Stomach (tissue), 8 donors: ENCODE measurements at regions not wholly inside any gene's neighbourhood (a gene's known extent, or its start where the extent isn't known, plus 50 kb on each side); places are given as distances from the start of the nearest gene placed in this dataset.

Experiments used
- DNase-seq, 2 donors: peaks; one replicate each; pipeline versions ENCODE4 v3.0.0 to v3.0.0-alpha.2; 2013 to 2019
- H3K27ac ChIP-seq, 5 donors: fragments of 200-600 bp in 4 of 5; sonication (generic) in 4 of 5; one replicate each; pipeline ENCODE4 v1.5.1; 2013 to 2019; ENCODE audit warnings: mild to moderate bottlenecking in 1 of 5, moderate library complexity in 1 of 5
- H3K27me3 ChIP-seq, 3 donors: fragments of 200-600 bp; sonication (generic); one replicate each; pipeline ENCODE4 v1.5.1; 2017 to 2019; ENCODE audit warnings: mixed run types in 1 of 3
- H3K36me3 ChIP-seq, 4 donors: fragments of 200-600 bp; sonication (generic); 1 replicate in 3 of 4; 2 replicates in 1 of 4; pipeline ENCODE4 v1.5.1; 2016 to 2019
- H3K4me1 ChIP-seq, 4 donors: fragments of 200-600 bp; sonication (generic); one replicate each; pipeline ENCODE4 v1.5.1; 2016 to 2019
- H3K4me3 ChIP-seq, 4 donors: fragments of 200-600 bp; sonication (generic) in 3 of 4; one replicate each; pipeline ENCODE4 v1.5.1; 2016 to 2019; ENCODE audit warnings: mild to moderate bottlenecking in 1 of 4
- H3K9me3 ChIP-seq, 4 donors: fragments of 200-600 bp; sonication (generic); one replicate each; pipeline ENCODE4 v1.5.1; 2016 to 2019
- EP300 ChIP-seq: sonication (generic); formaldehyde crosslinking; IDR thresholded peaks from one replicate; pipeline ENCODE4 v1.6.1; 2017; ENCODE audit warnings: antibody characterized with exemption
- POLR2A ChIP-seq, 4 donors: fragments of 450-650 bp; IDR thresholded peaks; one replicate each; pipeline ENCODE4 v1.6.1; 2016; ENCODE audit warnings: antibody characterized with exemption in 4 of 4, control low read depth in 2 of 4, mild to moderate bottlenecking in 1 of 4, moderate library complexity in 1 of 4
- POLR2AphosphoS5 ChIP-seq, 3 donors: sonication (generic); formaldehyde crosslinking; IDR thresholded peaks; one replicate each; pipeline ENCODE4 v1.6.1; 2016; ENCODE audit warnings: antibody characterized with exemption in 3 of 3
- WGBS, 5 donors: extraction: QIAGEN DNeasy Blood & Tissue Kit in 3 of 5; methylation state at CpG; one replicate each; pipeline versions ENCODE4 v1.1.5 to v1.1.7; 2013 to 2018; 5-methylcytosine and 5-hydroxymethylcytosine counted together
- intact Hi-C: fragments of 100-400 bp; cut with DNase I; formaldehyde crosslinking; loops from one replicate; pipeline ENCODE4 v1.15.1; 2023; ENCODE audit warnings: low total_unique reads
- TF ChIP-seq, protein P1 (sequence below), 7 experiments: fragments of 450-650 bp in 4 of 7; fragments of 200-600 bp in 3 of 7; sonication (generic) in 3 of 7; IDR thresholded peaks; one replicate each; pipeline ENCODE4 v1.5.1; 2016 to 2019; ENCODE audit warnings: antibody characterized with exemption in 7 of 7, control low read depth in 2 of 7, mild to moderate bottlenecking in 1 of 7
- donor health status: healthy with polysubstance abuse.
- donor health status: Bipolar disorder and iron deficiency.
- donor health status: healthy.

DNA sequence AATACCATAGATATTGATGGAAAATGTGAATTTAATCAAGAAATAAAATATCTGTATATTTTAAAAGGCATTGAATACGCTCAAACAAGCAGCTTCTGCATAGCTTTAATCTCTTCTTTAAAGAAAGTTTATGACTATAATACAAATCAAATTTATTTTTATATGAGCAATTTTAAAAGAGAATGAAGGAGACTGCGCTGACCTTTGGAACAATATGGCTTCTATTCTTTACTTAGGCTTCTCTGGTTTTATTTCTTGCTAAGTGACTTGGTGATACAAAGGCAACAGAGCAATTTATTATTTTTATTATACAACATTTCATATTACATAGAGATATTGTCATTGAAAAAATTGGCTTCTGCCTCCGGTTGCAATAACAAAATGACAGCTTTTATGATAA lies 776.7 kb downstream of the TBC1D32 start:
- Histone ChIP-seq H3K9me3 (no peaks in the 10 kb centered on the region), H3K4me3 (no peak overlapping the region), H3K27ac (no peak overlapping the region), H3K4me1 (no peaks in the 10 kb centered on the region), H3K27me3 (no peaks in the 10 kb centered on the region), H3K36me3 (no peaks in the 10 kb centered on the region)
- no peak for TF ChIP-seq EP300
- no peak for TF ChIP-seq POLR2AphosphoS5 (IDR thresholded peaks at IDR 0.05)
- TF ChIP-seq, protein P1, sequence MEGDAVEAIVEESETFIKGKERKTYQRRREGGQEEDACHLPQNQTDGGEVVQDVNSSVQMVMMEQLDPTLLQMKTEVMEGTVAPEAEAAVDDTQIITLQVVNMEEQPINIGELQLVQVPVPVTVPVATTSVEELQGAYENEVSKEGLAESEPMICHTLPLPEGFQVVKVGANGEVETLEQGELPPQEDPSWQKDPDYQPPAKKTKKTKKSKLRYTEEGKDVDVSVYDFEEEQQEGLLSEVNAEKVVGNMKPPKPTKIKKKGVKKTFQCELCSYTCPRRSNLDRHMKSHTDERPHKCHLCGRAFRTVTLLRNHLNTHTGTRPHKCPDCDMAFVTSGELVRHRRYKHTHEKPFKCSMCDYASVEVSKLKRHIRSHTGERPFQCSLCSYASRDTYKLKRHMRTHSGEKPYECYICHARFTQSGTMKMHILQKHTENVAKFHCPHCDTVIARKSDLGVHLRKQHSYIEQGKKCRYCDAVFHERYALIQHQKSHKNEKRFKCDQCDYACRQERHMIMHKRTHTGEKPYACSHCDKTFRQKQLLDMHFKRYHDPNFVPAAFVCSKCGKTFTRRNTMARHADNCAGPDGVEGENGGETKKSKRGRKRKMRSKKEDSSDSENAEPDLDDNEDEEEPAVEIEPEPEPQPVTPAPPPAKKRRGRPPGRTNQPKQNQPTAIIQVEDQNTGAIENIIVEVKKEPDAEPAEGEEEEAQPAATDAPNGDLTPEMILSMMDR (IDR thresholded peaks at IDR 0.05) = no peak
- TF ChIP-seq POLR2A (IDR thresholded peaks at IDR 0.05) = no peak
- no peak for DNase-seq
- intact Hi-C loops = no loop called here
- 70 to 74% (median 72%) methylated on average over 3 of the region's 3 CpGs for WGBS, 5 donors

DNA sequence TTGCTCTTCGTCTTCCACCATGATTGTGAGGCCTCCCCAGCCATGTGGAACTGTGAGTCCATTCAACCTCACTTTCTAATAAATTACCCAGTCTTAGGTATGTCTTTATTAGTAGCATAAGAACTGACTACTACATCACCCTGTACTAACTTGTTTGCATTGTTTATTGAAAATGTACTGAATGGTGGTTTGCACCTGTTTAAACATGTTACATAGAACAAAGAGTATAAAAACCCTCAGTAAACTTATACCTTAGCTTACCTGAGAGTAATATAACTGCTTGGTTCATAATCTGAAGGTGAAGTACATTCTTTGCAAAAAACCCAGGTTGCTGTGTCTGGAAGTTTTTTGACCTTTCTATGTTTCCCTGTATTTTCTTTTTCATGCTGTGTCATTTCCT lies 777.8 kb downstream of the TBC1D32 start:
- WGBS, 5 donors = 78 to 95% (median 81%) methylated on average over 1 of the region's 1 CpG
- intact Hi-C loops = no loop called here
- H3K36me3 ChIP-seq = no peaks in the 10 kb centered on the region
- TF ChIP-seq EP300 (no peak), POLR2A (IDR thresholded peaks at IDR 0.05) (no peak), POLR2AphosphoS5 (IDR thresholded peaks at IDR 0.05) (no peak)
- TF ChIP-seq, protein P1 (IDR thresholded peaks at IDR 0.05) = no peak
- no peak for DNase-seq
- no peak overlapping the region for H3K27ac ChIP-seq
- no peaks in the 10 kb centered on the region for H3K27me3 ChIP-seq
- H3K4me1 ChIP-seq = no peaks in the 10 kb centered on the region
- no peaks in the 10 kb centered on the region for H3K9me3 ChIP-seq
- H3K4me3 ChIP-seq = no peak overlapping the region

DNA sequence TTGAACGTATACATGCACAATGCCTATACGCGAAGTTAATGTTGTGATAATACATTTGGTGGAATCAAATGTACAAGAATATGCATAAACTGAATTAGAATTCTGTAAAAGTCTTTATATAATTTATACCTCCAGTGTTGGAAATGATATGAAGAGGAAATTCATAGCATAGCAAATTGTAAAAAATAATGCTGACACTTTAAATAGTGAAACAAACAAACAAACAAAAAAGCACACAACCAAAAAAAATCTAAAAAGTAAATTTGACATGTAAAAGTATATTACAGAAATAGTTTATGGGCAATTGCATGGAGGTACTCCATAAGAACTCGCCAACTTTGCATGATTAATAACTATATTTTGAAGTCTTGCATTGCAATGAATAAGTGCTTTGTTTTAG lies 780.9 kb downstream of the TBC1D32 start:
- Histone ChIP-seq H3K9me3 (no peaks in the 10 kb centered on the region), H3K4me3 (no peak overlapping the region), H3K4me1 (no peaks in the 10 kb centered on the region), H3K27ac (no peak overlapping the region), H3K36me3 (no peaks in the 10 kb centered on the region), H3K27me3 (no peaks in the 10 kb centered on the region)
- no peak for DNase-seq
- intact Hi-C loops = no loop called here
- 89 to 95% (median 90%) methylated on average over 4 of the region's 4 CpGs for WGBS, 5 donors
- TF ChIP-seq, protein P1 (IDR thresholded peaks at IDR 0.05) = no peak
- TF ChIP-seq EP300 (no peak), POLR2A (IDR thresholded peaks at IDR 0.05) (no peak), POLR2AphosphoS5 (IDR thresholded peaks at IDR 0.05) (no peak)

DNA sequence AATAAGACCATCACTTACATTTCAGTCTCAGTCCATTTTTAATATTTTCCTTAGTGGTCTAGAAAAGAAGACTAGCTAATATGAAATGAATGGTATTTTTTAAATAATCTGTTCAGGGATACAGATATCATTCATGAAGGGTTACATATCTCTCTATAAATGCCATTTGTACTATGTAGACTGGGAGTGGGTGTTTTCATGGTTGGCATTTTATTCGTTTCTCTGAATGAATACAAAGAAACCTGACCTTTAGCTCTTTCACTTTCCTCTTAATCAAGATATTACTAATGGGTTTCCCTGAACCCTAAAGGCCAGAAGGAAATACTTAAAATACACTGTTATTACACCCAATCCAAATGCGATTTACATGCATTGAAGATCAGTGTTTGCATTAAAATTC lies 788.9 kb downstream of the TBC1D32 start:
- H3K9me3 ChIP-seq = no peaks in the 10 kb centered on the region
- intact Hi-C loops = no loop called here
- H3K4me1 ChIP-seq = no peaks in the 10 kb centered on the region
- no peaks in the 10 kb centered on the region for H3K27me3 ChIP-seq
- TF ChIP-seq, protein P1 (IDR thresholded peaks at IDR 0.05) = no peak
- no peak for TF ChIP-seq POLR2A (IDR thresholded peaks at IDR 0.05)
- TF ChIP-seq EP300 = no peak
- TF ChIP-seq POLR2AphosphoS5 (IDR thresholded peaks at IDR 0.05) = no peak
- no peak overlapping the region for H3K27ac ChIP-seq
- H3K36me3 ChIP-seq = no peaks in the 10 kb centered on the region
- 46 to 60% (median 58%) methylated on average over 2 of the region's 2 CpGs for WGBS, 5 donors
- DNase-seq = no peak
- no peak overlapping the region for H3K4me3 ChIP-seq

DNA sequence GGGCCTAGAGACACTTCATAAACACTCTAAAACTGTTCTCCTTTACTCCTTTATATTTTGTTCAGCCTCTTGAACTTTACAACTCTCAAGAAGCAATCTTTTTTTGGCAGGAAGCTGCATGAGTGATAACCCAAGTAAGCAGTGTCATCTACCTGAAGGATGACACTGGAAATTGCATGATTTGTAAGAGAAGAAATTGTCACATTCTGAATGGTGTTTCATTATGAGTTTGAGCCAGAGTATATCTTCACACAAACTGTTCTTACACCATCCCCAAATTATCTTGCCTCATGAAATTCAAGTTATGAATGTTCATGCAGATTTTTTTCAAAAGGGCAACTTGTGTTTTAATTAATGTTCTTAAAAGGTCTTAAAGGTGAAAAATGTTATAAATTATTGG lies 799.3 kb downstream of the TBC1D32 start:
- no peaks in the 10 kb centered on the region for H3K36me3 ChIP-seq
- no peak overlapping the region for H3K27ac ChIP-seq
- no peak for TF ChIP-seq POLR2A (IDR thresholded peaks at IDR 0.05)
- TF ChIP-seq POLR2AphosphoS5 (IDR thresholded peaks at IDR 0.05) = no peak
- TF ChIP-seq, protein P1 (IDR thresholded peaks at IDR 0.05) = no peak
- TF ChIP-seq EP300 = no peak
- no peaks in the 10 kb centered on the region for H3K27me3 ChIP-seq
- no peak for DNase-seq
- intact Hi-C loops = no loop called here
- peaks cover 0 to 4% (median 0%) of the 10 kb centered on the region in 4 donors for H3K9me3 ChIP-seq
- H3K4me1 ChIP-seq = no peaks in the 10 kb centered on the region
- no peak overlapping the region for H3K4me3 ChIP-seq
